ENCODE measurements at regions not wholly inside any gene's neighbourhood (a gene's known extent, or its start where the extent isn't known, plus 50 kb on each side); places are given as distances from the start of the nearest gene placed in this dataset.

- no peak for DNase-seq
- H3K9me3 Mint-ChIP-seq = no peaks in the 10 kb centered on the region
- ChIA-PET POLR2A (no interaction called here), CTCF (no interaction called here)
- H3K27ac Mint-ChIP-seq = no peak overlapping the region
- no peaks in the 10 kb centered on the region for H3K36me3 Mint-ChIP-seq (ENCODE audit: low read depth)
- H3K4me1 Mint-ChIP-seq = no peaks in the 10 kb centered on the region
- H3K27me3 Mint-ChIP-seq = no peaks in the 10 kb centered on the region
- H3K4me3 Mint-ChIP-seq = no peak overlapping the region
Measured at GRCh38 chr4:115944146-115944905, 830.9 kb upstream of the NDST4 start.

DNA sequence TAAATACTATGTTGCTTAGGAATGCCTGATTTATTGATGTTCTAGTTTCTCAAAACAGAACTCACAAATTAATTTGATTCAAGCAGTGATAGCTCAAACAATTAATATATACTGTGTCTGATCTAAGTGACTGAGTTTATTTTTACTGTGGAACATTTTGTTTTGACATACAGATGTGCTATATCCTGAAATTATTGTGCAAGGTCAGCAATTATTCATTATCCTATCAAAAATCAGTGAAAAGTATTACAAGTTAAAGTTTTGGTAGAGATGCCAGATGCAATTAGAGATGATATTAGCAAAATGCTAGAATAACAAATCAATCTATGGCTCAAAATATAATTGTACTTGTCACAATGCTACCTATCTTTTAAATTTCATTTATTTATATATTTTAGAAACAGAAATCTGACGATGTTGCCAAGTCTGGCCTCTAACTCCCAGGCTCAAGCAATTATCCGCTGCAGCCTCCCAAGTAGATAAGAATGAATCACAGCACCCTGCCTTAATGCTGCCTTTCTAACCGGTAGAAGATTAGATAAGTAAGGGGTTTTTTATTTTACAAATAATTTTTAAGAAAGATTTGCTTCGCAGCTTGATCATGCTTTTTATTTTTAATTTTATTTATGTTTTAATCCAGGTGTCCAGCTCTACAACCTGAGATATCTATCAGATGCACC lies 825.5 kb upstream of the NDST4 start:
- H3K36me3 Mint-ChIP-seq (ENCODE audit: low read depth) = no peaks in the 10 kb centered on the region
- POLR2A ChIA-PET = no interaction called here
- CTCF ChIA-PET = no interaction called here
- no peaks in the 10 kb centered on the region for H3K27me3 Mint-ChIP-seq
- no peak overlapping the region for H3K4me3 Mint-ChIP-seq
- no peaks in the 10 kb centered on the region for H3K9me3 Mint-ChIP-seq
- no peak for DNase-seq
- no peaks in the 10 kb centered on the region for H3K4me1 Mint-ChIP-seq
- H3K27ac Mint-ChIP-seq = no peak overlapping the region

GRCh38 chr4:115929373-115929772 lies 816.0 kb upstream of the NDST4 start:
- Mint-ChIP-seq H3K4me1 (no peaks in the 10 kb centered on the region), H3K27ac (no peak overlapping the region), H3K27me3 (no peaks in the 10 kb centered on the region), H3K36me3 (ENCODE audit: low read depth) (no peaks in the 10 kb centered on the region), H3K9me3 (no peaks in the 10 kb centered on the region), H3K4me3 (no peak overlapping the region)
- POLR2A ChIA-PET = no interaction called here
- no peak for DNase-seq
- CTCF ChIA-PET = no interaction called here

- ChIA-PET POLR2A (no interaction called here), CTCF (interaction anchor here (0.6 kb wide), 1 partner anchor 22 kb away, joined by 3 read pairs; no protein-coding TSS in a partner anchor)
- H3K27ac Mint-ChIP-seq = no peak overlapping the region
- no peaks in the 10 kb centered on the region for H3K36me3 Mint-ChIP-seq (ENCODE audit: low read depth)
- H3K9me3 Mint-ChIP-seq = no peaks in the 10 kb centered on the region
- H3K27me3 Mint-ChIP-seq = no peaks in the 10 kb centered on the region
- no peak overlapping the region for H3K4me3 Mint-ChIP-seq
- no peak for DNase-seq
- no peaks in the 10 kb centered on the region for H3K4me1 Mint-ChIP-seq
Measured at GRCh38 chr4:115927382-115927781, 814.0 kb upstream of the NDST4 start.

DNA sequence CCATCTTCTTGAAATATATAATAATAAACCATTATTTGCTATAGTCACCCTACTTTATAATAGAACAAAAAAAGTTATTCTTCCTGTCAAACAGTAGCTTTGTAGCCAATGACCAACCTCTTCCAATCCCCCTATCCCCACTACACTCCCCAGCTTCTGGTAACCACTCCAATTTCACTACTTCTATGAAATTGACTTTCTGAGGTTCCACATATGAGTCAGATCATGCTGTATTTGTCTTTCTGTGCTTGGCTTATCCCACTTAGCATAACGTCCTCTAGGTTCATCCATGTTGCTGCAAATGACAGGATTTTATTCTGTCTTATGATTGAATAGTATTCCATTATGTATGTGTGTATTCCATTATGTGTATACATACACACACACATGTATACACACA lies 809.7 kb upstream of the NDST4 start:
- Mint-ChIP-seq H3K4me3 (no peak overlapping the region), H3K4me1 (no peaks in the 10 kb centered on the region), H3K27ac (no peak overlapping the region), H3K9me3 (no peaks in the 10 kb centered on the region), H3K27me3 (no peaks in the 10 kb centered on the region), H3K36me3 (ENCODE audit: low read depth) (no peaks in the 10 kb centered on the region)
- DNase-seq = no peak
- POLR2A ChIA-PET = no interaction called here
- CTCF ChIA-PET = no interaction called here

GRCh38 chr4:115920637-115921036 lies 807.2 kb upstream of the NDST4 start:
- H3K27ac Mint-ChIP-seq = no peak overlapping the region
- DNase-seq = no peak
- H3K4me1 Mint-ChIP-seq = no peaks in the 10 kb centered on the region
- H3K9me3 Mint-ChIP-seq = no peaks in the 10 kb centered on the region
- POLR2A ChIA-PET = no interaction called here
- no peak overlapping the region for H3K4me3 Mint-ChIP-seq
- H3K36me3 Mint-ChIP-seq (ENCODE audit: low read depth) = no peaks in the 10 kb centered on the region
- no peaks in the 10 kb centered on the region for H3K27me3 Mint-ChIP-seq
- CTCF ChIA-PET = no interaction called here

GRCh38 chr4:115918149-115918548 lies 804.7 kb upstream of the NDST4 start:
- Mint-ChIP-seq H3K36me3 (ENCODE audit: low read depth) (no peaks in the 10 kb centered on the region), H3K4me1 (no peaks in the 10 kb centered on the region), H3K9me3 (no peaks in the 10 kb centered on the region), H3K27me3 (no peaks in the 10 kb centered on the region), H3K4me3 (no peak overlapping the region), H3K27ac (no peak overlapping the region)
- CTCF ChIA-PET = no interaction called here
- DNase-seq = no peak
- POLR2A ChIA-PET = no interaction called here

DNA sequence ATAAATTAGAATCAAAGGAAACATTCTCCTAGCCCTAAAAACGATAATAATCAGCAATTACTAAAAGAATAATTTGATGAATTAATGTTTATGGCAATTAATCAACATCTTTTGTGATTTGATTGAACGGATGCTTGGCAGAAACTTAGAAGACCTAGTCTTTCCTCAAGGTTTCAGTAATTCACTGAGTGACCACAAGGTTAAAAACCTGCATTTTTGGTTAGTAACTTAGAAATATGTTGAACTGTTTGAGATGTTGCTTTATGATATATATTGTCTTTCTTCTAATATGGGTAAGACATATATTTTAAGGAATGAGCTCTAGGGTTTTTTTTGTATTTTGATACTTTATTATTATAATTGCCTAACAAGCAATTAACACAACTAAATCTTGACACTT lies 793.0 kb upstream of the NDST4 start:
- Mint-ChIP-seq H3K4me1 (no peaks in the 10 kb centered on the region), H3K36me3 (ENCODE audit: low read depth) (no peaks in the 10 kb centered on the region), H3K27me3 (no peaks in the 10 kb centered on the region), H3K9me3 (peaks cover 8% of the 10 kb centered on the region), H3K4me3 (no peak overlapping the region), H3K27ac (no peak overlapping the region)
- ChIA-PET CTCF (interaction anchor here (1.1 kb wide), 1 partner anchor 10 kb away, joined by 4 read pairs; no protein-coding TSS in a partner anchor), POLR2A (no interaction called here)
- DNase-seq = no peak

DNA sequence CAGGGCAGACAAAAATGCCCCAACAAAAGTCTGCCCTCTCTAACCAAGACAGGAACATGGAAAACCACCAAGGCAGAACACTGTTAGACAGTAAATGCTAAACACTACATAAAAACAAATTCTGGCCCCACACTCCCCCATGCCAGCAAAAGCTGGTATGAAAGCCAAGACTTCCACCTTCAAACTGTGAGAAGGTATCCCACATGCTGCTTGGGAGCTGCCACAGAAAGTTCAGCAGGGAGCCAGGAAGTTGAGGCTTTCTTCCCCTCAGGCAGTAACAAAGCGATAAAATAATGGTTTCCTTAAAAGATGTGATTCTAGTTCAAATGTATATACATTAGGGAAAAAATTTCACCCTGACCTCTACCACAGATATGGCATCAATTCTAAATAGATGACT lies 770.4 kb upstream of the NDST4 start:
- no peaks in the 10 kb centered on the region for H3K4me1 Mint-ChIP-seq
- POLR2A ChIA-PET = no interaction called here

DNA sequence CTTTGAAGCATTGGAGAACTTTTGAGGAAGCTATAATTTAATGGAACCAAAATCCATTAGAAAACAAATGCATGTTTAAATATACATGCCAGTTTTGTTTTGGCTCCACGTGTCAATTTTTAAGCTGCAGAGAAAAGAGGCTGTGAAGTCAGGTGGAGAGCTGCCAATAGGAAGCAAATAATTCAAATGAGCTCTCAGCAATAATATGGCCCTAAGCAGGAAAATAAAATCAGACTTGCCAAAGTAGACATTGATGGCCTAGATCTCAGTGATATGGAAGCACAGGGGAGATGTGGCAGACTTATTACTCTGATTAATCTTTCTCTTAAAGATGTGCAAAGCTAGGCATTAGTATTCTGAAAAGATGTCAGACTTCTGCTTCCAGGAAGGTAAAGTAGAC lies 769.8 kb upstream of the NDST4 start:
- no peak overlapping the region for H3K27ac Mint-ChIP-seq
- no peaks in the 10 kb centered on the region for H3K9me3 Mint-ChIP-seq
- CTCF ChIA-PET = no interaction called here
- no peak for DNase-seq
- no peak overlapping the region for H3K4me3 Mint-ChIP-seq
- H3K27me3 Mint-ChIP-seq = no peaks in the 10 kb centered on the region
- no peaks in the 10 kb centered on the region for H3K4me1 Mint-ChIP-seq
- H3K36me3 Mint-ChIP-seq (ENCODE audit: low read depth) = no peaks in the 10 kb centered on the region
- POLR2A ChIA-PET = no interaction called here

More for the DNA sequence above, 770.4 kb upstream of the NDST4 start:
- no peak for DNase-seq
- Mint-ChIP-seq H3K4me3 (no peak overlapping the region), H3K27me3 (no peaks in the 10 kb centered on the region), H3K9me3 (no peaks in the 10 kb centered on the region), H3K36me3 (ENCODE audit: low read depth) (no peaks in the 10 kb centered on the region), H3K27ac (no peak overlapping the region)
- CTCF ChIA-PET = no interaction called here

- DNase-seq = no peak
- H3K27me3 Mint-ChIP-seq = no peaks in the 10 kb centered on the region
Measured at GRCh38 chr4:115873048-115873447, 759.6 kb upstream of the NDST4 start.

GRCh38 chr4:115871596-115871995 lies 758.2 kb upstream of the NDST4 start:
- ChIA-PET POLR2A (no interaction called here), CTCF (no interaction called here)
- H3K4me3 Mint-ChIP-seq = no peak overlapping the region
- no peak overlapping the region for H3K27ac Mint-ChIP-seq
- H3K9me3 Mint-ChIP-seq = no peaks in the 10 kb centered on the region
- no peaks in the 10 kb centered on the region for H3K4me1 Mint-ChIP-seq
- no peaks in the 10 kb centered on the region for H3K36me3 Mint-ChIP-seq (ENCODE audit: low read depth)
- H3K27me3 Mint-ChIP-seq = no peaks in the 10 kb centered on the region
- no peak for DNase-seq

More at GRCh38 chr4:115873048-115873447, 759.6 kb upstream of the NDST4 start:
- no peaks in the 10 kb centered on the region for H3K9me3 Mint-ChIP-seq
- CTCF ChIA-PET = no interaction called here
- no peak overlapping the region for H3K4me3 Mint-ChIP-seq
- H3K4me1 Mint-ChIP-seq = no peaks in the 10 kb centered on the region
- H3K36me3 Mint-ChIP-seq (ENCODE audit: low read depth) = no peaks in the 10 kb centered on the region
- H3K27ac Mint-ChIP-seq = no peak overlapping the region
- POLR2A ChIA-PET = no interaction called here

DNA sequence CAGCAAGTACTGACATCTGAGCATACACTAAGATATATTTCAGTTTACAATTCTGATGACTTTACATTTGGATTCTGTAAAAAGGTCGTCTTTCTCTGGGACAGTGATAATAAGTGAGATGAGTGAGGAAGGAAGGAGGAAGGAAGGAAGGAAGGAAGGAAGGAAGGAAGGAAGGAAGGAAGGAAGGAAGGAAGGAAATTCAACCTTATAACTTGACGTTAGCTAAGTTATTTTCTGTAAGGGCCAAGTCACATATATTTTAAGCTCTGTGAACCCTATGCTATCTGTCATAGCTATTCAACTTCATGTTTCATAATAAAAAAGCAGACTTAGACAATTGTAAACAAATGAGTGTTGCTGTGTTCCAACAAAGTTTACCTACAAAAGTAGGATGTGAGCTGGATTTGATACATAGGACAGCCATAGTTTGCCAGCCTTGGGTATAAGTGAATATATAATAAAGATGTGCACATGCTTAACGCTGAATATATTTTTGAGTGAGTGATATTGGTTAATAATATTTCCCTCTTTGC lies 753.0 kb upstream of the NDST4 start:
- DNase-seq = no peak
- CTCF ChIA-PET = no interaction called here
- no peaks in the 10 kb centered on the region for H3K9me3 Mint-ChIP-seq
- H3K36me3 Mint-ChIP-seq (ENCODE audit: low read depth) = no peaks in the 10 kb centered on the region
- no peak overlapping the region for H3K4me3 Mint-ChIP-seq
- POLR2A ChIA-PET = no interaction called here
- H3K27ac Mint-ChIP-seq = no peak overlapping the region
- H3K4me1 Mint-ChIP-seq = no peaks in the 10 kb centered on the region
- no peaks in the 10 kb centered on the region for H3K27me3 Mint-ChIP-seq

- no peaks in the 10 kb centered on the region for H3K27me3 Mint-ChIP-seq
- CTCF ChIA-PET = no interaction called here
- POLR2A ChIA-PET = interaction anchor here (0.6 kb wide), 1 partner anchor 1534 kb away, joined by 3 read pairs; no protein-coding TSS in a partner anchor
- H3K4me3 Mint-ChIP-seq = no peak overlapping the region
- no peaks in the 10 kb centered on the region for H3K9me3 Mint-ChIP-seq
- no peaks in the 10 kb centered on the region for H3K36me3 Mint-ChIP-seq (ENCODE audit: low read depth)
- no peaks in the 10 kb centered on the region for H3K4me1 Mint-ChIP-seq
- no peak for DNase-seq
- H3K27ac Mint-ChIP-seq = no peak overlapping the region
Measured at GRCh38 chr4:115865736-115866135, 752.3 kb upstream of the NDST4 start.
